DMS153 treated with DMSO at 0.1 percent for 48 hours (cell line): ENCODE measurements at regions not wholly inside any gene's neighbourhood (a gene's known extent, or its start where the extent isn't known, plus 50 kb on each side); places are given as distances from the start of the nearest gene placed in this dataset.

Experiments
- DNase-seq: peaks from one replicate; lab custom pipeline; 2025; ENCODE audit not compliant: unreplicated experiment; lab: John Stamatoyannopoulos, UW

DNA sequence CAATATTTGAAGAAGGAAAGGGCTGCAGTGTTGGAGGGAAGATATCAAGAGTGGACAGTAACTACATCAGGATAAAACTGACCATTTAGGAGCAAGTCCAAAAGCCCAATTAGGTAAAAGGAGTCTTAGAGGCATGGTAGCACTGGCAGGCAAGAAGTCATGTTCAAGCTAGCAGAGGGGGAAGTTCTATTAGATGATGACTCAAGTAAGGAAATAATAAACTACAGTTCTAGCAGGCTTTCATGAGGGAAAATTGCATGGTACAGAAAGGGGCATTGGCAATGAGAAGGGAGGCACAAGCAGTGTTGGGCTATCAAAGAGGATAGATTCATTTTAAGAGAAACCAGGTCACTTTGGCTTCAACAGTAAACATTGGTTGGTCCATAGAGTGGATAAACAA, 156.1 kb upstream of the PTPRK start:
- DNase-seq: no peak

DNA sequence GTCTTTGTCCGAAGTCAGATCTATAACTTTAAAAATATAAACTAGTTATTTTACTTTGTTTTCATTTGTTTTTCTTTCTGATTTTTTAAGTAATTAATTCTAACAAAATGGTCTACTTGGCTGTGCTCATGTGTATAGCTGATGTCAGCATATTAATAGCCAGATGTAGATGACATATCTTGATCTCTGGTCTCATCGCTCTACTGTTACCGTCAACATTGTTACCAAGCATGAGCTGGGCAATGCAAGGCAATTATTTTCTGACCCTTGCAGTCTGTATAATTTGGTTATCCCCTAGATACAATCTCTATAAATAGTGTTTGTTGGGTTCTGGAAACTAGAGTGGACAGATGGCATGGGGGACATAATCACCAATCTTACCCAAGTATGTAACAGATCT, 151.6 kb upstream of the PTPRK start:
- DNase-seq: no peak

DNA sequence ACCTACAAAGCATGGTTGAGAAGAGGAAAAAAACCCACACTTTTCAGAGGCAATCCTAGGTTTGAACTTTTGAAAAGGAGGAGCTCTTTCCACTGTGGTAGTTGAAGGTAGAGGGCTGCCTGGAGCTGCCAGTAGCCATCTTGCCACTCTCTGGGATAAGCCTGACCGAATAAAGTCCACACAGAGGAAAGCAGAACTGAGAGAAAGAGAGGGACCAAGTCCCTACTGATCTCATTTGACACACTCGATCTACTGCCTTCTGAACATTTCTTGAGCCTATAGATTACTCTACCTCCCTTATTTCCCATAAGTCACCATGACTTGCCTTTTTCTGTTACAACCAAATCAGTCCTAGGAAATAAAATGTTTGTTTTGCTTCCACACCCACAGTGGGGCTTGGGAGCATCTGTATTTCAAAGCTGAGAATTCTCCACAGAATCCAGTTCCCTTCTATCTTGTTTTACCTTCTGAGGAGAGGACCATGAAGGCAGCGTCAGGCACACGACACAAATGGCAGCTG, 147.0 kb upstream of the PTPRK start:
- DNase-seq: no peak

DNA sequence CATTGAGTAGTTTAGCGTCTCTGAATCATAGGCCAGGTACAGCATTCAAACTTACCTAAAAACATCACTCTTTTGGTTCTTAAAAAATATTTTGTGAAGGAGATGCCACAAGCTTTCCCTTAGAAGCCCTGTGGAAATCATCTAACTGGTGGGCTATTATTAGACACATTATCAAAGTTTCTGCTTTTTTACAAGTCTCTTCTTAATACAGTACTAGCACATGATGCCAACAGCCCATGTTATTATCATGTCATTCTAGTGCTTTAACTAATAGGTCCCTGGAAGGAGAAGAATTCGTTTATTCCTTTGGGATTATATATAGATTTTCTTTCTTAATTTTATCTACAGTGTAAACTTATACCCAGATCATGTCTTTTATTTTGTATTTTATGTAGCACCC, 146.0 kb upstream of the PTPRK start:
- no peak for DNase-seq

DNA sequence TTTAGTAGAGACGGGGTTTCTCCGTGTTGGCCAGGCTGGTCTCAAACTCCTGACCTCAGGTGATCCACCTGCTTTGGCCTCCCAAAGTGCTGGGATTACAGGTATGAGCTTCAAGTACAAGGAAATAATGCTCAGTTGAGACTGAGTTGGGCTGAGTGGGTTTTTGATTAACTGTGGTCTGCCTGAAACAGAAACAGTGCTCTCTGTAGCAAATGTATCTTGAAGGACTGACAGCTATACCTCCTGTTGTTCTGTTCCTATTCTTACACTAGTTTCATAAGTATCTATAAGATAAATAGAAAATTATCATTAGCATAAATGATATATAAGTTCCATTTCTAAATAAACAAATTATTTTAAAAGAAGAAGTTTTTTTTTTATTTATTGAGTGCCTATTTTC, 142.8 kb upstream of the PTPRK start:
- DNase-seq: no peak

DNA sequence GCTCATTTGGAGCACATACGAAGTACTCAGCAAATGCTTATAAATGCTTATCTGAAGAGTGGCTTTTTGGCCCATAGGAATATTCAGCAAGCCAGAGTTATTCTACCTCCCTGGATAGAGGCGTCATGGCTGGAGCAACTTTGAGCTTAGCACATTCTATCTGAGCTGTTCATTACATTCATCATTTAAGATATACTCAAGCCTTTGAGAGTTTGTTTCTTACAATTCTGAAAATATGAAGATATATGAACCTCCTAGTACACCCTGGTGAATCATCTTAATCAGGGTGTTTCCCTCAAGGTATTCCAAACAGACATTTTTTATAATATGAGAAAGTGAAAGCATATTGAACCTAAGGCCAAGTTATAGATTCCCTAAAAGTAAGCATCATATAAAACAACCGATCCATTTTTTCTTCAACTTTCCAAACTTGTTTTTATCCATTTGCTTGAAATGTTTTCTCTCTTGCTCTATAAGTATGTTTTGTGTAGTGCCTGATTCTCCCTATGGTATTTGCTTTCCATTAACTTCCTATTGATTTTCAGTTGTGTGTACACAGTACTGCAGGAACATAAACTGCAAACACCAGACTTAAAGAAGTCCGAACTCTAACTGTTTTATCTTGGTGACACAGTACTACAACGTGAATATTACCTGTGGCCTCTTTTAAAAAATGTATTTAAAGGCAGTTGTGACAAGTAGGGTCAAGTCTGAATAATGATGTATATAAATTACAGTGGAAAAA, 139.7 kb upstream of the PTPRK start:
- no peak for DNase-seq

DNA sequence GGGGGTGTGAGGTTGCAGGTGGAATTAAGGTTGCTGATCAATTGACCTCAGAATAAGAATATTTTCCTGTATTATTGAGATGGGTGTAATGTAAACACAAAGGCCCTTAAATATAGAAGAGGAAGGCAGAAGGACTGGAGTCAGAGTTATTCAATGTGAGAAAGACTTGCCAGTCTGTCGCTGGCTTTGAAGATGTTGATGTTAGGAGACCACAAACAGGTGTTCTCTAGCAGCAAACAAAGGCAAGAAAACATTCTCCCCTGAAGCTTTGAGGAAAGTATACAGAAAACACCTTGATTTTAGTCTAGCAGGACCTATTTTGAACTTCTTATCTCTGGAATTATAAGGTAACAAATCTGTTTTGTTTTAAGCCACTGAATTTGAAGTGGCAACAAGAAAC, 138.9 kb upstream of the PTPRK start:
- no peak for DNase-seq

DNA sequence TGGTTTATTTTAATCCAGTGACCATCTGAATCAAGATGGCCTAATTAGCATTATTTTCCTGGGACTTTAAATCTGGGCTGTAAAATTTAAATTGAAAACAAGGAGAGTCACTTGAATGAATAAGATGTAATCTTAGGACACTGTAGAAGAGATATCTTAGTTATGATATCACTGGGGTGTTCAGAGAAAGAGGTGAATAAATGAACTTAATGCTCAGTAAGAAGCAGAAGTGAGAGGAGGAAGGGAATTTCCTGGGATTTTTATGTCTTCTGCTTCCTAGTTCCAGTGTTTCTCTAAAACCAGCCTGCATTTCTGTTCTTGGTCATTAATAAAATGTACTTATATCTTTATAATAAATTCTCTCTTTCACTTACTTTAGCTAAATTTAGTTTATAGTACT, 136.8 kb upstream of the PTPRK start:
- no peak for DNase-seq

DNA sequence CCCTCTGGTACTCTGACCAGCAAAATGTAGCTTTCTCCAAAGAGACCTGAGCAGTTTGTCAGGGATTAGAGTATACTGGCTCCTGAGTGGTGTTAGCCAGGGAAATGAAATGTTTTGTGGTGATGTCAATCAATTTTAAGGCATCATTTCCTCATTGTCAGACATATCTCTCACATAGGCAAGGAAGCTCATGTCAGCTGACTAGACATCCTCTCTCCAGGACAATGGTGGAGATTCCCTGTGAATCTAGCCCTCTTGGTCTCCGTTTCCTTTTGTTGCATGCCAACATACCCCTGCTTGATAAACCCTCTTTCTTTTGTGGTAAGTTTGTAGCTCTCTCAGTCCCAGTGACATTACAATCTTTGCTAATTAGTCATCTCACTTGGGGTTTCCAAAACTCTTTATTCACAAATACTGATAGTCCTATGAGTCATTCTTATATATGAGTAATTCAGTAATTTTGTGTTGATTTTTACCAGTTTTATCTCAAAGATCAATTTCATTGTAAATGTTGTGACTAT, 135.6 kb upstream of the PTPRK start:
- no peak for DNase-seq

DNA sequence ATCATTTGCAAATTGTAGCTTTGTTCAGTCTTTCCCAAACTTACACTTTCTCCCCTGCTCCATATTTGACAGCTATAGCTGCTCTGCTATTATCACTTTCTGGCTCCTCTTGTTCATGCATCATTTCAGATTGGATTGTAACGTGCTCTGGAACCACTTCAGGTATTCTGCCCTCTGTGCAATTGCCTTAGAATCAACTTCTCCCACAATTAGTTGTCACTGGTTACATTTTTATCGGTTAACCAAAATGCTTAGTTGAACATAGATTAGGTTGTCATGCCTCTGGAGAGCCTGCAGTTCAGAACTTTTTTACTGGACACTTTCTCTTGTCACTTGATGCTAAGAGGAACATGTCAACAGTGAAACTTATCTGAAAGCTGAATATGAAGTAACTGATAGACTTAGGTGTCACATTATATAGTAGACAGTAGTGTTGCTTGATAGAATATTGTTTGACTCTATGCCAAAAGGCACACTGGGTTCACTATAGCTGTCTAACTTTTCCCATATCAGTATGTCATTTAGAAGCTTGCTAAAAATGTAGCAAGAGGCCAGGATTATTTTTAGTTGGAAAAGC, 127.7 kb upstream of the PTPRK start:
- no peak for DNase-seq

DNA sequence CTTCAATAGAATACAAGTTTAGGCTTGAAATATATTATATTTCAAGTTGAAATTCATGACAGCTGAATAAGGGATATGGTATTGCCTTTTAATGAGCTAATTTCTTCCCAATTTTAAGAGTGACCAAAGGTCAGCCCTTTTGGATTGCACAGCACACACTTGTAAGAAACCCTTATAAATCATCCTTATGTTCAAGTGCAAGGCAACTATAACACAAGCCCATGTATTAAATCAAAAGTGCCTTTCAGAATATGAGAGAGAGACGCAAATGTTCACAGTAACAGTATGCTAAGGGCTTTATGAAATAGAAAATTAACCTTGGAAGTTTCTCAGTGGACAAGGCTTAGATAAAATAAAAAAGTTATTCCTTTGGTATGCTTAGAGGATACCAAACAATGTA, 121.7 kb upstream of the PTPRK start:
- DNase-seq: no peak

DNA sequence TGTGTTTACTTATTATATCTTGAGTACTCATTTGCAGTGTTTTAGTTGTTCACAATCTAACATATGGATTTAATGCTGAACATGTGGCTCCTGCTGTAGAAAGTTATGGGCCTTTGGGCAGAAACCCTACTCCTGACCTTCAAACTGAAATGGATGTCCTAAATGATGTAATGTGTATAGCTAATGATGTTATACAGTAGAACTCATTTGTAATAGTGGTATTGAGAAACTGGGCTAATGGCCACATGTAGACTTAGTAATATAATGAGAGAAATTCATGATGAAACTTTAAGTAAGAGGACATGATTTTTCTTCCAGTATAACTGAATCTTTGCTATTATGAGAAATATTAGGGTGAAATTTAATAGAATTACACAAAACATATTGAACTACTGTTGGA, 121.3 kb upstream of the PTPRK start:
- no peak for DNase-seq

DNA sequence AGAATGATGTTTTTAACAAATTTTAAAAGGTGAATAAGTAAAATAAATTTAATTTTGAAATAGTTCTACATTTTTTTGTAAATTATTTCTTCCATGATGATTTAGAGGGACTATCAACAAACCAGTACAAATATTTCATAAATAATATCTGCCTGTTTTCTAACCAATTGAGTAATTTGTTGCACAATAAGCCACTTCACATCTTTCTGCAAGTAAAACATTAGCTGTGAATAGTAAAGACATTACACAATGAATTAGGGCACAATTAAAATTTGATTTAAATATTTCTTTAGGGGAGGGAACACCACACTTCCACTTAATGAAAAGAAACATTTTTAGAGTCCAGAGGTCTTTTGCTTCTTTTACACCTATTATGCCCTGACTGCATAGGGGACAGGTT, 118.4 kb upstream of the PTPRK start:
- DNase-seq: no peak

DNA sequence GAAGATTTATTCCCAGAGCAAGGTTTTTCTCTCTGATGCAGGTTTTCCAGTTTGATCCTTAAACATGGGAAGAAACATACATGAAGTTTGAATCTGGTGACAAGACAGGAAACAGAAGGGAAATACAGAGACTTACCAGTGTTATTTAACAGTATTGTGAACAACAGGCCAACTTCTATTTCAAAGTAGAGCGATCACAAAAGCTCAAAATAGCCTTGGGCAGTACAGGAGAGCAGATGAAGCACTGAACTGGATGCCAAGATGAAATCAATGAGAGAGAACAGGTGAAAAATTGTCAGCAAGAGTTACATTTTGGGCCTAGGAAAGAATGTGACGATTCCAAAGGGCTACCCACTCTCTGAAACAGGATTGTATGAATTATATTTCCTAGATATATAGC, 114.8 kb upstream of the PTPRK start:
- no peak for DNase-seq

DNA sequence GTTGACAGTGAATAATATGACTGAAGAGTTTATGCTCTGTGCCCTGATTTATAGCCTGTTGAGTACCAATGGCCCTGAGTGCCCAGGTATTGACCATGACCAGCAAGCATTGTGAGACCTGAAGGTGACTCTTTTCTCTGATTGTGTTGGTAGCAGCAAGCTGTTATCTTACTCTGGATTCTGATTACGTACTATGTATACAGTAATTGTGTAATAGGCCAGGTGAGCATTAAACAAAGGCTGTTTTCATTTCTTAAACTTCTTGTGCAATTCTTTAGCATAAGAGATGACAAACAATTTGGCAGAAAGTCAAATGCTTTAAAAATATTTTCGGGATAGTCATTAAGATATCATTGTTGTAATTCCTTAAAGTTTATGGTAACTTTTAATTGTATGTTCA, 111.7 kb upstream of the PTPRK start:
- no peak for DNase-seq

DNA sequence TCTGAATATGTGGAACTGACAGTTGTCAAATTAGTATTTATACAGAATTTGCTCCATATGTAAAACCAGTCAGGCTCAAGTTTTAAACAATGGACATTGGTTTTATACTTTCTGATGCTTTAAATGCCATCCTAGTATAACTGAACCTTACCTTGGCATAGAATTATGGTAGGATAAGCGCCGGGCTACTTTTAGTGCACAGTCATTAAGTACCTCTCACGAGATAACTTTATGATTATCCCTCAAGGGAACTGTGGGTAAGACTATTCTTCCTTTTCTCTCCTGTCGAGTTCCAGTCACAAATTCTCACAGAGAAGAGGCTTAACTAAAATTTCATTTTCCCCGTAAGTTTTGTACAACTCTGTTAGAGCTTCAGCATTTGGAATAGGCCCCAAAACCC, 110.6 kb upstream of the PTPRK start:
- no peak for DNase-seq

DNA sequence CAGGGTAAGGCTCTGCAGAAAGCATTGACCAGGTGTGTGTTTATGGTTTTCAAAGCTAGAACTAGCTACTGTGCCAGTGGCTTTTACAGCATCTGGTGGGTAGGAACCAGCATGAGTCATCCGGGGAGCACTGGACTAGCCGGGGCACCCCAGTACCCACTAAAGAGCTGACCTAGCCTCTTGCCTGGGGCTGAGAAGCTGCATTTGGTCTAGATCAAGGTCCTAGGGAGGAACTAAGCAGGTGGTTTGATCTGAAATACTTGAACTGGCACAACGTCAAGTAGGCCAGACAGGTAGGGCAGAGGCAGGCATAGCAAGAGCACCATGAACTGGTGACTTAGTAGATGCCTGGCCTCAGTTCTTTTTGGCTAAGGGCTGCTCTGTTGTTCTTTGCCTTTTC, 109.8 kb upstream of the PTPRK start:
- DNase-seq: no peak

DNA sequence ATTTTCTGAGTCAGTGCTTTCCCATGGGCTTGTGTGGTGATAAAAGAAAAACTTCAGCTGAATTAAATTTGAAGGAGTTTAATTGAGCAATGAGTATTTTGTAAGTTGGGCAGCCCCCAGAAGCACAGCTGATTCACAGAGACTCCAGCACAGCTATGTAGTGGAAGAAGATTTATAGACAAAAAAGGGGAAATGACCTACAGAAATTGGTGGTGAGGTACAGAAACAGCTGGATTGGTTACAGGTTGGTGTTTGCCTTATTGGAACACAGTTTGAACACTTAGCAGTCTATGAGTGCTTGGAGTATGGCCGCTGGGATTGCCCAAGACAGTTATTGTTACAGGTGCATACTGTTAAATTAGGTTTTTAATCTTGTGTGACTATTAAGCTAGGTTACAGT, 96.9 kb upstream of the PTPRK start:
- no peak for DNase-seq

DNA sequence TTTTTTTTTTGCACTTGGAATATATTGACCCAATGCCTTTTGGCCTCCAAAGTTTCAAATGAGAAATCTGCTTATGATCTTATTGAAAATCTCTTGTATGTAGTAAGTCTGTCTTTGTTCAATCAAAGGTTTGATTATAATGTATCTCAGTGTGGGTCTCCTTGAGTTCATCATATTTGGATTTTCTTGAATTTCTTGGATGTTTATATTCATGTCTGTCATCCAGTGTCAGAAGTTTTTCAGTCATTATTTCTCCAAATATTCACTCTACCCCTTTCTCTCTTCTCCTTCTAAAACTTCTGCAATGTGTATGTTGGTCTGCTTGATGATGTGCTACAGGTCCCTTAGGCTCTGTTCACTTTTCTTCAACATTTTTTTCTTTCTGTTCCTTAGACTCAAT, 95.9 kb upstream of the PTPRK start:
- DNase-seq: no peak

DNA sequence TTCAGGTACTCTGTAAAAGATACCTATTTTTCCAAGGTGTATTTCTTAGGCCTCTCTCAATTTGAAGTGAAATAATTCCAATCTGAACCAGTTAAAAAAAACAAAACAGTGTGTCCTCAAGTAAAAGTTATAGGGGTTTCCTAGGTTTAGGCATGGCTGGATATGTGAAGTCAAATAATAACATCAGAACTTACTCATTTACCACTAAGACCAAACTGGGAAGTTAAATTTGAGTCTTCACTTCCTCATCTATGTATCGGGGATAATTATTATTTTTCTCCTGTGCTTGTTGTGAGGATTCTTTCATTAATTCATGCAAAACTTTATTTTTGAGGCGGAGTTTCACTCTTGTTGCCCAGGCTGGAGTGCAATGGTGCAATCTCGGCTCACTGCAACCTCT, 86.2 kb upstream of the PTPRK start:
- no peak for DNase-seq

DNA sequence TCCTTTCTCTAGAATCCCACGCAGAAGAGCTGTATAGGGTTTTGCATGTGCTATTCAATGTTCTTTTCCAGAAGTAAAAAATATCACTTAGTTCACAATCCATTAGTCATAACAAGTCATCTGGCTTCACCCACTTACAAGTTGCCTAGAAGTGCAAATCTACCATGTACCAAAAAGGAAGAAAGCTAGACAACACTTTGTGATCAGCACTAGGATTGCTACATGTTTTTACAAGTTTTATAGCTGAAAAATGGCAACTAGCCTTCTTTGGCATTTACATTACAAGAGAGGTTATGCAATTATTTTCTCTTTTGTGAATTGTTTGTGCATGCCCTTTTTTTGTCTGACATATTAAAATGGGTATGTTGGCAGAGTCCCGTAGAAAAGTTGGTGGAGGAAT, 85.6 kb upstream of the PTPRK start:
- no peak for DNase-seq

DNA sequence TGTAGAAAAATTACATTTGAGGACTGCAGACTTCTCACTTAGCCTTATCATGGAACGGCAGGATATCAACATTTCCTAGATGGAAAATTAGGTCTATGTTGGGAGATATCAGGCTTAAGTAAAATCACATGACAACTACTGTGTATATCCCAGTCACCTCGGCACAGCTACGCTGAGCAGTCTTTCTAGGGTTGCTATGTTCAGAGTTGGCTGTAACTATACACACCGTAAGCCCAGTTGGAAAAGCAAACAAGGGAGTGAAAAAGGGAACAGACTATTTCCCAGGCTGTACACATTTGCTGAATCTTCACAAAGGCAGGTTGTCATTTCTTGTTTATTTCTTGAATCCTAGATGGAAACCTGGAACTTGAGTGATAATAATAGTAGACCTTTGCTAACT, 80.7 kb upstream of the PTPRK start:
- DNase-seq: peak; percentile 38
